ENCODE measurements at regions not wholly inside any gene's neighbourhood (a gene's known extent, or its start where the extent isn't known, plus 50 kb on each side); places are given as distances from the start of the nearest gene placed in this dataset.

DNA sequence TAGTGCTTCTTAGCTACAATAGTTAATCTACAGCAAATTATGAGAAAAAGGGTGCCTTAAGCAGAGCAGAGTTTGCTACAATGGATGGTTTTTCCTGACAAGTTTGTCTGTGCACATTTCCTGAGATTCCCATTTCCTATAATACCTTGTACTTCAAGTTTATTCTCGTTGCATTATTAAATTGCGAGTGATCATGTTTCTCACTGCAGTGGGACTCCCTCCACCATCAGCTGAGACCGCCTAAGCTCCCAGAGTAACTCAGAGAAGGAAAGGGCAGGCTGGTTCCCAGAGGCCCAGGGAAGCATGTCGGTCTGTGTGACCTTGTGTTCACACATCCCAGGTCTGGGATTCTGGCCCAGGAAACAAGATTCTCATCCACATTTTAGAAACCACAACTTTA, 162.1 kb downstream of the ARL4C start:
- no peak for DNase-seq

DNA sequence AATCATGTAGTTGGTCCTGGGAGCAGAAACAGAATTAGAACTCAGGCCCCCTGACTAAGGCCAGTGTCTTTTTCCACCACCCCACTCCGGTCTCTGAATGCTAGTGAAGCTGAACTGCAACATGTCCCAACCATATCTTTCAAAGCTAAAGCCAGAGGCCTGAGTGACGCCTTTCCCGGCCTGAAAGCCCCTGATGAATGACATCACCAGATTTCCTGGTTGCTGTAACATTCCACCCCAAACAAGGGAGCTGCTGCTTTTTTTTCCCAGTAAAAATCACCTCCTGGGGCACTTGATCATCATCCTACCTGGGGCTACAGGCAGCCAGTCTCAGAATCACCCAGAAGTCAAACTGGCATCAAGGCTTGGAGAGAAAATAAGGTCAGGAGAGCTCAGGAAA, 162.7 kb downstream of the ARL4C start:
- peak; percentile 90 for DNase-seq

DNA sequence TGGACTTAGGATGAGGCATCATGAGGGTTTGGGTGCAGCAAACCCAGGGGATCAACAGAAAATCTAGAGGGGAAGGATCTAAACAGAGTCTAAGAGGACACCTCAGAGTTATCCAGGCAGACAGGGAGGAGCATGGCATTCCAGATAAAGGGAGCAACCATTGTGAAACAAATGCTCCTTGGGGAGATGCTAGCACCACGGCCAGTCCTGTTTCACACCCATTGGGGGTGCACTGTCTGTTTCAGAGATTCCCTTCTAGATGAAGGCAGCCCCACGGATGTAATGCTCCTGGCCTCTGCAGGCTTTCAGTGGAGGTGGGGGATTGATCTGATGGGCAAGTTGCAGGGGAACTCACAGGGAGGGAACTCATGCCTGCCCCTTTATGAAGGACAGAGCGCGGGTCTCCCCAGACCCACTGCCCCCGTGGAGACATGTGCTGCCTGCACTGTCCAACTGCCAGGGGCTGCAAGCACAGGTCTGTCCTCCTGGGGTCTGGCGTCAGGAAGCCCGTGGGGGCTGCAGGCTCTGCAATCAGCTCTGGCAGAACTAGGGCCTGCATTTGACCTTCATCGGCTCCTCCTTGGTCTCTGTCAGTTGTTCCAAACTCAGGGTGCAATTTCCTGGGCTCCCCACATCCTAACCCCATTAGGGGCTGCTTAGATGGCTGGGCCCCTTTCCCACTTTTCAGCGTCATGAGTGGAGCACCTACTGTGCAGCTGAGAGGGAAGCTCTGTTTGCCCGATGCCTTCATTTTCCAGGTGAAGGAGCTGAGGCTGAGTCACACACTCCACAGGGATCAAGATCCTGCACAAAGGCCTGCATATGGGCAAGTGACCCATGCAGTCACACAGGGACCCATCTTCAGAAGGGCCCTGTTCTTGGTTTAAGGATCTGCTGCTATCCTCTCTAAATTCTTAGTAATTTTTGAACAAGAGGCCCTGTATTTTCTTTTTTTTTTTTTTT, 163.4 kb downstream of the ARL4C start:
- DNase-seq, result no peak

DNA sequence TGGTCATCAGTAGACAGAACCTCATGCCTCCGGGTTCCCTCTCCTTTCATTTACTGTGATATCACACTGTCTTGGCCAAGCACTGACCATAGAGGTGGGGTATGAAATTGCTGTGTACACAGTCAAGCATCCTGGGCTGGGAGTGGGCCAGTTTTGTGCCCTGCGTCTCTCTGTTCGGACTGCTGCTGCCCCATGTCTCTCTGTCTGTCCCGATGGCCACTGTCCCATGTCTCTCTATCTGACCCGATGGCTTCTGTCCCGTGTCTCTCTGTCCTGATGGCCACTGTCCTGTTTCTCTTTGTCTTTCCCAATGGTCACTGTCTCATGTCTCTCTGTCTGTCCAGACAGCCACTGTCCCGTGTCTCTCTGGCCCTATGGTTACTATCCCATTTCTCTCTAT, 164.9 kb downstream of the ARL4C start:
- DNase-seq, result no peak

DNA sequence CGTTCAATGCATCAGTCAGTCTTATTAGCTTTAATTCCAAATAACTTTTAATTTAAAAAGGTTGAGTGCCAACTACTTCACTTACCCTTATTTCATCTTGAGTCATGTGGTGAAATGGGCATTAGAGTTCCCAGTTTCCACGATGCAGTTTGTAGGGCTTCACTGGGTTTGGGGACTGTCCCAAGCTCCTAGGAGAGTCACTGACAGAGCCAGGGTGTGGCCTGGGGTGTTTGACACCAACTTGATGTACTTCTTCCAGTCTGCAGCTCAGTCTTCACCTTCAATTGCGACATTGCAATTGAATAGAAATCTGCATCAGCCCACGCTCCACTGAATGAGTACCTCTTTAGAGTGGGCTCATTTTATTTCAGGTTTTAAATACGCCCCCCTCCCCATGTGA, 165.3 kb downstream of the ARL4C start:
- DNase-seq, result no peak

DNA sequence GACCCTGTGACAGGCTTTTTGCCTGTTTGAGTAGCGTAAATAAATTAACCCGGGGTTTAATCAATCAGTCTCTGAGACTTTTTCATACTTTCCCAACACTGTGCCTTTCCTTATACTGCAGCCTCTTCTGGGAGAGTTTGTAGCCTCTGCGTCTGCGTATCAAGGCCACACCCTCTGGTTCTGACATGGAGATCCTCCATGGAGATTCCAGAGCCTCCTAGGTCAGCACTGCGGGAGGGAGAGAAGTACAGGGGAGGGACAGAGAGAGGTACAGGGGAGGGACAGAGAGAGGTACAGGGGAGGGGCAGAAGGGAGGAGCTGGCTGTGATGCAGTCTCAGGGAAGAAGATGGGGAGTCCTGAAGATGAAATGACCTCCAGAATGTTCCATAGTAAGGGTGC, 166.0 kb downstream of the ARL4C start:
- DNase-seq, result no peak

DNA sequence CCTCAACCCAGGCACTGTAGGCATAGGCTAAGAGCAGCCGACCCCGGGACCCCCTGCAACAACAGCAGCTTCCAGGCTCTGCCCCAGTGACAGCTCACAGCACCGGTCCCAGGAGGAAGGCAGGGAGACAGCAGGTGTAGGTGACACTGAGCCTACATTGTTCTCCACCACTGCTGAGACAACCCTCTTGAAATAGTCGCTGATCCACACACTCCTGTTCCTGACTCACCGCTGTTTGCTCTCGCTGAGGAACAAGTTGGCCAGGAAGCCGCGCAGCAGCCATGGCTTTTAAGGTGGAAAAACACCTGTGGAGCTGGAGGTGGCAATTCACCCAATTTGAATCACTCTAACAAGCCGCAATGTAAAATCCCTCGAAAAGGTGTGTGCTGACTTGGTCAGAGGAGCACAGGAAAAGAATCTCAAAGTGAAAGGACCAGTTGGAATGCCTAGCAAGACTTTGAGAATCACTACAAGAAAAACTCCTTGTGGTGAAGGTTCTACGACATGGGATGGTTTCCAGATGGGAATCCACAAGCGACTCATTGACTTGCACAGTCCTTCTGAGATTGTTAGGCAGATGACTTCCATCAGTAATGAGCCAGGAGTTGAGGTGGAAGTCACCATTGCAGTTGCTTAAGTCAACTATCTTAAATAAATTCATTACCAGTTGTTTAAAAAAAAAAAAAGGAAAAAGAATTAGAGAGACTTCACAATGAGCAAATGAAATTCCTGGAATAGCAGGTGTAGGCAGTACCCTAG, 167.5 kb downstream of the ARL4C start:
- DNase-seq, result peak; percentile 78

DNA sequence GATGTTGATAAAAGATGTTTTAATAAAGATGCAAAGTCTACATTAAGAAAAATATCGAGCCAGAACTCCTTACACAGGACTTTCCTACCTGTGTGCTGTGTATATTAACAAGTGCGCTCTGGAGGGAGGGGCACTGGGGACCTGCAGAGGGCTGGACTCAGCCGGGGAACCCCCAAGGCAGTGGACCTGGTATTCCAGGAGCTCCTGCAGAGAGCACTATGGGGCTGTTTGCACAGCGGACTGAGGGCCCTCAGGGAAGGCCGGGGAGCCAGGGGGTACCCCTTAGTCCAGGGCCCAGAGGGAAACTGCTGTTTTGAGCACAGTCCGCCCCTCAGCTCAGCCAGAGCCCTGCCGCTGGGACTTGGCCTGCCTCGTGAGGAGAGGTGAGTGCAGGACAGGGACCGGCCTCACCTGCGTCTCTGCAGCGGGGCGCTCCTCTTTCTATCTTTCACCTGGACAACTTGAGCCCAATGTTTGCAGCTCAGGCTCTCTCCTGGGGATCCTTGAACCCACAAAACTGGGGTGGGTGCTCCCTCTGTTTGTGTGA, 168.4 kb downstream of the ARL4C start:
- no peak for DNase-seq

DNA sequence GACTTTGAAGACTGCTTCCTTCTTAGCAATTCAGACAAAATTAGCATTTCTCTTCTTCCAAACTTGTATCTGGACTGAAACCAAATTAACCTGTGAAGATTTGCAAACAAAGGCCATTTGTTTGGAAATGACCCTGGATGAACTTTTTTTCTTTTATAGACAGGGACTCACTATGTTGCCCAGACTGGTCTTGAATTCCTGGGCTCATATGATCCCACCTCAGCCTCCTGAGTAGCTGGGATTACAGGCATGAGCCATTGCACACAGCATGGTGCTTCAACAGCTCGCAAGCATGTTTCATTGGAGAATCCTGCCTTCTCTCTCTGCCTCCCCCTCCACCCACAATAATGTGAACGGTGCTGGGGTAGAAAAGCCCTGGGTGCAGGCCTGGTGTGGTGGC, 170.2 kb downstream of the ARL4C start:
- DNase-seq, result peak; percentile 59

DNA sequence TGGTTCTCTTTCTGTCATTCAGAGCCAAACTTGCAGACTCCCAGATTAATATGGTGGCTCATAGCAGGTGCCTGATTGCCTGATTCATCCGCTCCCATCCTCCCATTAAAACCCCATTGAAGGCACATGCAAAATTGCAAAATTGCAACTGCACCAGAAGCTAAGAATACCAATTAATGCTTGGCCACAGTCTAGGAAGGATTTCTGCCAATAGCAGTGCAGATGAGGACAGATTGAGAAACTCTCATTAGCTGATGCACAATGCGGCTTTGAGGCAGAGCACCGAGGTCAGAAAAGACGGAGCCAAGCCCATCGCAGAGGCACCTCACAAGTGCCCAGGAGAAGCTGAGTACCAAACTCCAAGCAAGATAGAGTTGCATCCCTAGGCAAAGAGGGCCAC, 172.8 kb downstream of the ARL4C start:
- DNase-seq, result no peak

DNA sequence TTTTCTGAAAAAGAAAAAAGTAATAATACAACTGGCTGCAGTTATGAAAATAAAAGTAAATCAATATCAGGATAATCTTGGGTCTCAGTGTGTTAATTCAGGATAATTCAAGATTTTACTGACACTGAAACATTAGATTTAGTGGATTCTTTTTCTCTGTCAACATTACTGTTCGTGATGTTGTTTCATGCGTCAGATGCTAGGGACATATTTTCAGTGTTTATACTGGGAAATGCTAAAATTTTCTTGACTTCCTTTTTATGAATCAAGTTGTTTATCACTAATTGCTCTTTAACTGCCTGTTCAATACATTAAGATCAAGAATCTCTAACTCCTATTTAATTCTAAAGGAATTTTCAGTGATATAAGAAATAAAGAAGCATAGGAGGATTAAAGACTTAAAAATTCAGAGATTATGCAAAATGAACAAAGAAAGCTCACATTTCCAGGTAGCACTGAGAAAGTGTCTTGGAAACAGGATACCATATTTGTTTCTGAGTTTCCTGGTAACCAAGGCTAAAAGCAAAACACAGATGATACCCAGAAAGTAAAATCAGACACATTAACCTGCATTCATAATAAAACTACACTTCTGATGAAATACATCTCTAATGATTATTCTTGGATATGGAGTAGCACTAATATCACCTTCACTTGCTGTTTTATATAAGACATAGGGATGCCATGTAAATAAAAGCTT, 174.0 kb downstream of the ARL4C start:
- DNase-seq, result no peak

DNA sequence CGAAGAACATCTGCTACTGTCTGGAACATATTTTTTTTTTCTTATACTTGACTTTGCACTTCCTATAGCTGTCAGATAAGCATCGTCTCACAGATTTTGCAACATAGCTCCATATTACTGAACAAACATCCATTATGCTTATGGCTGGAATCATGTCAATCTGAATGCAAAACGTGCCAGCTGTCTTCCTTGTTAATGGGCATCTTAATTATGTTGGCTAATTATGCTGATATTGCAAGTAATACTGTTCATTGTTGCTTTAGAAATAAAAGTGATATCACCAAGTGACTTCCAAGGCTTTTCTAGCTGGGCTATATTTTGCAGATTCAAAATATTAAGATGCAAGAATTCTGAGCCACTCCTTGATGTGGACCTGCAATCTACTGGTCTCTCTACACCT, 176.8 kb downstream of the ARL4C start:
- no peak for DNase-seq

DNA sequence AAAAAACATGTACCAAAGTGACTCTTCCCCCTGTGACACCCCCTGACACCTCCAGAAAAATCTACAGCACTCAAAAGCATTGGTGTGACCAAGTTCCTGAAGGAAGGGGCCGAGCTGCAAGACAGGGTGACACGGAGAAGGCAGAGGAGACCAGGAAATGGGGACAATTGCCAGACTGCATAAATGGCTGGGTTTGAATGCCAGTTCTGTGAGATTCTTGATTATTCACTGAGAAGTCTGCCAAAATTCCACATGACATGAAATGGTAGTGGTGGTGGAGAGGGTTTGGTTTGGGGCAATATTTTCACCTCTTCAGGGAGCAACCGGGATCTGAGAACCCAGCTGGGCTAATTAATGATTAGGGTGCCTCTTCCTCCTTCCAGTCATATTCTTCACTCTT, 178.5 kb downstream of the ARL4C start:
- DNase-seq, result no peak

DNA sequence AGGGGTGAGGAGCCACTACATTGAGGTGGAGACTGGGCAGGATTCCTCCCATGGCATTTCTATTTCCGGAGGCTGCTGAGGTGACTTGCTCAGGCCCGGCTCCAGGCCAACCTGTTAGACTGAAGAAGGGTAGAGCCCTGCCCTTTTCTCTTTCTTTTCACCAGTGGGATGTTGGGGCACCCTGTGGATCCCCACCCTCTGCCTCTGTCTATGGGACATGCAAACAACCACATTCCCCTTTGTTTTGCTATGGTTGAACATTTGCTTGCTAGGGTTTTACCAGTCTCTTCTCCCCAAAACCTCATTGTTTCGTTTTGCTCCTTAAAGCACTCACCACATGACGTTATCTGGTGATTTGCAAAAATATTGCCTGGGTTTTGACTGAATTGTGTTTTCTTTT, 183.3 kb downstream of the ARL4C start:
- DNase-seq, result no peak

DNA sequence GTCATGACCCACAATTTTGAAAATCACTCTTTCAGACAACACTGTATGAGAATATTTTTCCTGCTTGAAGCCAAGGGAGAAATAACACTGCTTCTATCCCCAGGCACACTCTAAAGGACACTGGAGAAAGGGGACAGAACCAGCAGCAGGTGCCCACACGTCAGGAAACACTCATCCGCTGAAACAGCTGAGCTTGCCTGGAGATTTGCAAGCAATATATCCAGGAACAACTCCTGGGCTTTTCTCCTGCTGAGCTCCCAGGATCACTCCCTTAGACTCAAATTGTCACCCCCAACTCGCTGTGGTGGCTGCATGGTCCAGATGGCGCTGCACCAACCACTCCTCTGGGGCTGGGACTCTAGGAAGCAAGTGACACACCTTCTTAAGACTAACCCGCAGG, 186.7 kb downstream of the ARL4C start:
- DNase-seq, result no peak

DNA sequence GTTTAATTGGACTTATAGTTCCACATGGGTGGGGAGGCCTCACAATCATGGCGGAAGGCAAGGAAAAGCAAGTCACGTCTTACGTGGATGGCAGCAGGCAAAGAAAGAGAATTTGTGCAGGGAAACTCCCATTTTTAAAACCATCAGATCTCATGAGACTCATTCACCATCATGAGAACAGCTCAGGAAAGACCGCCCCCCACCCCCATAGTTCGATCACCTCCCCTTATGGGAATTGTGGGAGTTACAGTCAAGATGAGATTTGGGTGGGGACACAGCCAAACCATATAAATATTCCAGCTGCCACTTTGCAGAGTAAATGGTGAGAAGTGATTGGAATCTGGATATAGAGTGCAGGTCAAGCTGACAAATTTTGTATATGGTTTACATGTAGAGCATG, 187.4 kb downstream of the ARL4C start:
- no peak for DNase-seq

DNA sequence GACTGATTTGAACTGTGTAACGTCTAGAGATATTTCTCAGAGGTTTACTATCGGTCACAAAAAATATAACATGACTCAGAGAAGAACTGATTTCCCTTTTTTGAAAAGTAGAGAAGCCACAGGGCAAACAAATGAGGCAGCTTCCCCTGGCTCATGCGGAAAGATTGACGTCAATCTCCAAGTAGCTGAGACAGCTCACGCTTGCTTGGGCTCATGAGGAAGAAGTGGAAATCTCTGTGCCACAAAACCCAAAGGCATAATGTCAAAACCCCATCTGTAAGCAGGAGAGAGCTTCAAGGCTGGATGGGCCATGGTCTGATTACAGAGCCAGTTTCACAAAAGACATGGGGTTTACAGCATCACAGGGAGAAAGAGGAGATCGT, 188.1 kb downstream of the ARL4C start:
- DNase-seq, result no peak

DNA sequence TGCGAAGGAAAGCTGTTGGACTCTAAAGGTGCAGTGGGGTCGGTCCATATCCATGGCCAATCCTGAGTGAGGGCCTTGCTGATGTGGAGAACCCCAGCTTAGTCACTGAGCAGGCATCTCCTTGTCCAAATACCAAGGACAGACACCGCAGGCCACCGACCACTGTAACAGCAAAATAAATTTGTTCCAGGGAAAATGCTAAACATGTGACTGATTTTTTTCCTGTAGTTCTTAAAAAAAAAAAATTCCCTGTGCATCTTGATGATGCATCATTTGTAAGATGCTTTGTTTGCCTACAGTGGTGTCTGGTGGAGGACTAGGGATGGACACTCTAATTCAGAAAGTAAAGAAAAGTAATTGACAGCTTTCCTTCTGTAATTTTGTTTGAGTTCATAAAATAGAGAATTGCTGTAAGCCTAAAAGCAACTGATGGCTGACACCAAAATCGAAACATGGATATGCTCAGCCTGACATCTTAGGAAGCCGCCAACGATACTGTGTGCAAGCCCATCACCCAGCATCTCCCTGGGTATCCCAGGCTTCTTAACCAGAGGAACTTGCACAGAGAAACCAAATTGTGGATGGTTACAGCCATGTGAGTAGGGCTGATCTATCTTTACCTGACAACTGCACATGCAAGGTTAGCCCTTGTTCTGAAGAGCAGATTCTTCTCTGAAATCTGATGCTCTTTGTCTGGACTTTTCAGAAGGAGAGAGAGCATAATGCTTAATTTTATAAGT, 188.6 kb downstream of the ARL4C start:
- DNase-seq, result no peak

DNA sequence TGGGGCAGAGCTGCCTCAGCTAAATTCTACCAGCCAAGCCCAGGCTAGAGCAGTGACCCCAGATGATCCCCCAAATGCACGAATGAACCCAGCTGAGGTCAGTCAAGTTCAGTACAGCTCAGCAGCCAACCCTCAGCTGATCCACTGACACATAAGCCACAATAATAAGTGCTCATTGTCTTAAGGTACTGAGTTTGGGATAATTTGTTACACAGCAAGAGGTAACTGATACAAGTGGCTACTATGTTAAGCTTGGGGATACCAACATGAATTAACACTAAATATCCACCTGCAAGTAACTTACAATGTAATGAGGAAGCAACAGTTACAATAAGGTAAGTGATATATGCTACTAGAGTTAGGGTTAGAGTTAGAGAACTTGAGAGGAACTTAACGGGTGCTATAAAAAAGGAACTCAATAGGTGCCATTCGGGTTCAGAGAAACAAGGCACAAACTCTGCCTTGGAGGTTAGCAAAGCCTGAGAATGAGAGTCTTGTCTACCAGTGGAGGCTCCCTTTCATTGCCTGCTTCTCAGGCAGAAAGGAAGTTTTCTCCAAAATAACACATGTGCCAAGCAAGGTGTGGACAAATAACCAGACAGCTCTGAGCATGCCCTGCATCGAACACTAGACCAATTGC, 189.4 kb downstream of the ARL4C start:
- no peak for DNase-seq

DNA sequence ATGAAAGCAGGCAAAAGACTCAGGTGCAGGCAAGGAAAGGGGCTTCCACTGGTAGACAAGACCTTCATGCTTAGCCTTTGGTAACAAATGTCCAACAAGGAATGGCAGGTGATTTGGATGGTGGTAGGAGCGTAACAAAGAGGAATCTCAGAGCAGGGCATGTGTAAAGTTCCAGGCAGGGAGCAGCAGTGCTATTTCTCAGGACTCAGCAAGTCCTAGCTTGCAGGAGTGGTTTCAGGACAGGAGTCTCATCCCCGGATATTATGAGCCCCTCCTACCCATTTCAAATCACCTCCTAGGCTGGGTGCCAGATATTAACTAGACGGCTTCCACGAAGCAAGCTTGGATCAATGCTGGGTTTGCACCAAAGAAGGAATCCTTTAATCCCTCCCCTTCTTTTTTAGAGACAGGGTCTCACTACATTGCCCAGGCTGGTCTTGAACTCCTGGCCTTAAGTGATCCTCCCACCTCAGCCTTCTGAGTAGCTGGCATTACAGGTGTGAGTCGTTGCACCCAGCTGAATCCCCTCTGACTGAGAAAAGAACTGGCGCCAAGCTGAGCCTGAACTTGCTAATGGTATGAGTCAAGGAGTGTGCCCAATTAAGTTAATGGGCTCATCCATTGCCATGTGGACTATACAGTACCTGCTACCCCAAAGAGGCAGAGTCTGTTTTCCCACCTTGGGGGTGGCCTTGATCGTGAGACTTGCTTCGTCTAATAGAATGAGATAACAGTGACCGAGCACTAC, 190.3 kb downstream of the ARL4C start:
- DNase-seq, result no peak

DNA sequence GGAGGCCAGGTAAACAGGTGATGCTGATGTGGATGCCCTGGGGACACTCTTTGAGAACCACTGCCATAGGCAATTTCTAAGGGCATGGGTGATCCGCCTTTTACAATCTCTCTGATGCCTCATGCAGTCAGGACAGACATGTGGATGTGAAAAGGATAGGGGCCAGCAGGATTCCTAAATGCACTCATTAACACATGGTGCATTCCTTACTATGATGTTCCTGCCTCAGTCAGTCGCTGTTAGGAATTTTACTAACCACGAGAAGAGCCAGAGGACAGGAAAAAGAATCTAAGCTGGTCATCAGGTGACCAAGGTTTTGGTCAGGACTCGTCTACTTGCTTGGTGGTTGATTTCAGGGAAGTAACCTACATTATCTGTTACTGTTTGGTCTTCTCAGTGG, 191.0 kb downstream of the ARL4C start:
- DNase-seq, result peak; percentile 79

Data from islet precursor cell (in vitro differentiated cells).